Kidney (tissue), 13 donors: ENCODE measurements at regions not wholly inside any gene's neighbourhood (a gene's known extent, or its start where the extent isn't known, plus 50 kb on each side); places are given as distances from the start of the nearest gene placed in this dataset.

Experiments used
- DNase-seq, 5 donors: peaks; one replicate each; pipeline ENCODE4 v3.0.0-alpha.2; 2013 to 2020
- FAIRE-seq: peaks from 2 replicates; lab custom pipeline; 2012; peaks lifted over from hg19 to GRCh38; lab: Jason Lieb, UNC
- H3K27ac ChIP-seq, 2 donors: one replicate each; pipeline ENCODE4 v1.7.0; 2013; ENCODE audit warnings: low read depth in 2 of 2, low read length in 2 of 2, inconsistent platforms in 1 of 2
- H3K27me3 ChIP-seq: one replicate; pipeline ENCODE4 v1.7.1; 2013; ENCODE audit warnings: low read length, inconsistent platforms; ENCODE audit not compliant: control insufficient read depth, insufficient read depth
- H3K36me3 ChIP-seq, 3 donors: one replicate each; pipeline versions ENCODE4 v1.7.0 to v1.7.1; 2013; ENCODE audit warnings: low read length in 3 of 3, control low read depth in 1 of 3, inconsistent platforms in 1 of 3; ENCODE audit not compliant: insufficient read depth in 3 of 3, control insufficient read depth in 2 of 3
- H3K4me1 ChIP-seq, 3 donors: one replicate each; pipeline versions ENCODE4 v1.7.0 to v1.7.1; 2013; ENCODE audit warnings: low read length in 3 of 3, inconsistent platforms in 1 of 3, low read depth in 1 of 3; ENCODE audit not compliant: control insufficient read depth in 2 of 3, insufficient read depth in 2 of 3
- H3K4me3 ChIP-seq, 3 donors: one replicate each; pipeline versions ENCODE4 v1.7.0 to v1.8.1; 2013; ENCODE audit warnings: low read length in 3 of 3, control low read depth in 1 of 3, inconsistent platforms in 1 of 3
- H3K9ac ChIP-seq, 3 donors: one replicate each; pipeline versions ENCODE4 v1.7.0 to v1.7.1; 2013; ENCODE audit warnings: low read length in 3 of 3, control low read depth in 1 of 3, inconsistent platforms in 1 of 3
- H3K9me3 ChIP-seq, 3 donors: one replicate each; pipeline versions ENCODE4 v1.7.0 to v1.7.1; 2013; ENCODE audit warnings: low read length in 3 of 3, control low read depth in 1 of 3, inconsistent platforms in 1 of 3; ENCODE audit not compliant: control insufficient read depth in 2 of 3, insufficient read depth in 1 of 3
- CTCF ChIP-seq: IDR thresholded peaks from 3 replicates; pipeline ENCODE4 v1.5.1; 2012; ENCODE audit warnings: mild to moderate bottlenecking, moderate library complexity, borderline replicate concordance; ENCODE audit not compliant: insufficient read depth; ENCODE audit errors: extremely low read depth
- intact Hi-C: fragments of 100-400 bp; cut with DNase I; formaldehyde crosslinking; loops from one replicate; pipeline ENCODE4 v1.11.1; 2022
- donor health status: control.
- donor health status: control.
- donor health status: control.
- donor health status: control.
- donor health status: control.
- donor health status: DM: yes; HTN: yes; CAD: no.
- donor health status: Normal renal cell carcinoma (clear cell type).

- no peak for FAIRE-seq
- Histone ChIP-seq H3K36me3 (no peaks in the 10 kb centered on the region), H3K4me3 (no peak overlapping the region), H3K4me1 (no peaks in the 10 kb centered on the region), H3K27me3 (no peaks in the 10 kb centered on the region), H3K9me3 (no peaks in the 10 kb centered on the region), H3K27ac (no peak overlapping the region), H3K9ac (no peak overlapping the region)
- intact Hi-C loops = no loop called here
- no peak for TF ChIP-seq CTCF
- no peak for DNase-seq
Measured at GRCh38 chr6:164246082-164246481, 831.6 kb downstream of the QKI start.

- FAIRE-seq = no peak
- intact Hi-C loops = no loop called here
- H3K36me3 ChIP-seq = no peaks in the 10 kb centered on the region
Measured at GRCh38 chr6:164243949-164244348, 829.4 kb downstream of the QKI start.

DNA sequence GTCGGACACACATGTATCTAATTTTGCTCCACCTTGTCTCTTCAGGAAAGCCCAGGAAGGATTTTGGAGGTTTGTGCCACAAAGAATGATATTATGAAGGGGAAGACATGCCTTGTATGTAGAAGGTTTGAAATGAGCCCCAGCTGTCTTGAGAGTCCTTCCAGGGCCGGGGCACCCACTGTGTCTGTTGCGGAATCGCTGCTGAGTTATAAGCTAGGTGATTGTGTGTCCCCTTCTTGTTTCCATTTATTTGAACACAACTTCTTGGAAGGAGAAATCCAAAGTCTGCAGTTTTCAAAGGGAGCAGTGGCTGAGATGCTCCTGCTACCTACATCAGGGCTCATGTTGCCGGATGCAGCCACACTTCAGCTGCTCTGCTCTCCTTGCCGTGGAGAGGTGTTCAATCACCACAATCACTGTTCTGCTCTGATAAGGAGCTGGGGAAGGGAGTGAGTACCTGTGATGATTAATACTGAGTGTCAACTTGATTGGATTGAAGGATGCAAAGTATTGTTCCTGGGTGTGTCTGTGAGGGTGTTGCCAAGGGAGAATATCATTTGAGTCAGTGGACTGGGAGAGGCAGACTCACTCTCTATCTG is 828.6 kb downstream of the QKI start:
- intact Hi-C loops = no loop called here
- DNase-seq (peak in 2 of 5 donors; percentile 2 to 34), FAIRE-seq (no peak)
- no peaks in the 10 kb centered on the region for H3K27me3 ChIP-seq
- no peak overlapping the region for H3K4me3 ChIP-seq
- no peaks in the 10 kb centered on the region for H3K36me3 ChIP-seq
- H3K4me1 ChIP-seq = no peaks in the 10 kb centered on the region
- H3K9ac ChIP-seq = no peak overlapping the region
- no peak for TF ChIP-seq CTCF
- no peaks in the 10 kb centered on the region for H3K9me3 ChIP-seq
- no peak overlapping the region for H3K27ac ChIP-seq

More at GRCh38 chr6:164243949-164244348, 829.4 kb downstream of the QKI start:
- Histone ChIP-seq H3K27me3 (no peaks in the 10 kb centered on the region), H3K9me3 (no peaks in the 10 kb centered on the region), H3K4me1 (no peaks in the 10 kb centered on the region), H3K27ac (no peak overlapping the region), H3K9ac (no peak overlapping the region), H3K4me3 (no peak overlapping the region)
- DNase-seq = no peak
- TF ChIP-seq CTCF = no peak

DNA sequence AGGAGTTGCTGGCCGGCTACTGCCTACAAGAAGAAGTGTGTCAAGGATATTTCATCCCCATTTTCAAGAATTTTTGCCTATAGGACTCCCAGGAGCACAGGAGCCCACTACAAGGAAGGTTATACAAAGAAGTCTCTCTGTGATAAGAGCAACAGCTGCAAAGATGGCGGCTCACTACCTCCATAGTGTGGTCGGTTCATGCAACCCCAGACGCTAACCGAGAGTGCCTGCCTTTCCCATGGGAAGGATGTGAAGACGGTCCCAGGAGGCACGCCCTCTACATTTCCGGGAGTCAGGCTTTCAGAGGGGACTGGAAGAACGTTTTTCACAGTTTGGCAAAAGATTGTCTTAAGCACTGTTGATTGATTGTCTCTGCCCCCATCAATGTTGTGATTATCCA is 816.3 kb downstream of the QKI start:
- Histone ChIP-seq H3K9me3 (no peaks in the 10 kb centered on the region), H3K27ac (no peak overlapping the region), H3K4me3 (no peak overlapping the region), H3K36me3 (no peaks in the 10 kb centered on the region), H3K9ac (no peak overlapping the region), H3K4me1 (no peaks in the 10 kb centered on the region), H3K27me3 (no peaks in the 10 kb centered on the region)
- TF ChIP-seq CTCF = no peak
- intact Hi-C loops = no loop called here
- DNase-seq (no peak), FAIRE-seq (no peak)
